ENCODE measurements at regions not wholly inside any gene's neighbourhood (a gene's known extent, or its start where the extent isn't known, plus 50 kb on each side); places are given as distances from the start of the nearest gene placed in this dataset.

GRCh38 chr3:4138150-4138785 lies 164.9 kb upstream of the SETMAR start:
- TF ChIP-seq CTCF (IDR thresholded peaks at IDR 0.05; ENCODE audit: low read depth, low read length): no peak
- no peak for DNase-seq (ENCODE audit: low read depth, low spot score)
- Histone ChIP-seq H3K4me3 (ENCODE audit: low read depth, low read length) (no peak overlapping the region), H3K27me3 (ENCODE audit: control insufficient read depth, insufficient read depth, low read length) (no peaks in the 10 kb centered on the region), H3K9me3 (ENCODE audit: control insufficient read depth, insufficient read depth, low read length) (no peaks in the 10 kb centered on the region; the same call in 1 of the 2 replicates), H3K27ac (ENCODE audit: low read depth, low read length) (no peak overlapping the region)
- ChIA-PET POLR2A (no interaction called here), CTCF (no interaction called here)

- H3K27me3 ChIP-seq (ENCODE audit: control insufficient read depth, insufficient read depth, low read length): no peaks in the 10 kb centered on the region
- H3K27ac ChIP-seq (ENCODE audit: low read depth, low read length): no peak overlapping the region
- no peak overlapping the region for H3K4me3 ChIP-seq (ENCODE audit: low read depth, low read length)
- ChIA-PET CTCF (no interaction called here), POLR2A (no interaction called here)
- no peak for TF ChIP-seq CTCF (IDR thresholded peaks at IDR 0.05; ENCODE audit: low read depth, low read length)
- peaks cover 2% of the 10 kb centered on the region; the same call in 1 of the 2 replicates for H3K9me3 ChIP-seq (ENCODE audit: control insufficient read depth, insufficient read depth, low read length)
- DNase-seq (ENCODE audit: low read depth, low spot score): no peak
These were observed 164.3 kb upstream of the SETMAR start for GRCh38 chr3:4138786-4139431.

GRCh38 chr3:4139462-4140140 lies 163.6 kb upstream of the SETMAR start:
- DNase-seq (ENCODE audit: low read depth, low spot score): no peak
- Histone ChIP-seq H3K27ac (ENCODE audit: low read depth, low read length) (no peak overlapping the region), H3K27me3 (ENCODE audit: control insufficient read depth, insufficient read depth, low read length) (no peaks in the 10 kb centered on the region), H3K4me3 (ENCODE audit: low read depth, low read length) (no peak overlapping the region), H3K9me3 (ENCODE audit: control insufficient read depth, insufficient read depth, low read length) (peaks cover 4% of the 10 kb centered on the region; the same call in 1 of the 2 replicates)
- ChIA-PET CTCF (no interaction called here), POLR2A (no interaction called here)
- TF ChIP-seq CTCF (IDR thresholded peaks at IDR 0.05; ENCODE audit: low read depth, low read length): no peak

- H3K27ac ChIP-seq (ENCODE audit: low read depth, low read length): no peak overlapping the region
- H3K9me3 ChIP-seq (ENCODE audit: control insufficient read depth, insufficient read depth, low read length): peaks cover 12% of the 10 kb centered on the region
- DNase-seq (ENCODE audit: low read depth, low spot score): no peak
- no peak for TF ChIP-seq CTCF (IDR thresholded peaks at IDR 0.05; ENCODE audit: low read depth, low read length)
- ChIA-PET POLR2A (no interaction called here), CTCF (no interaction called here)
- no peak overlapping the region for H3K4me3 ChIP-seq (ENCODE audit: low read depth, low read length)
- H3K27me3 ChIP-seq (ENCODE audit: control insufficient read depth, insufficient read depth, low read length): no peaks in the 10 kb centered on the region
These were observed 162.2 kb upstream of the SETMAR start for GRCh38 chr3:4140921-4141320.

GRCh38 chr3:4147556-4148118 lies 155.5 kb upstream of the SETMAR start:
- CTCF ChIA-PET: no interaction called here
- no peak overlapping the region for H3K4me3 ChIP-seq (ENCODE audit: low read depth, low read length)
- TF ChIP-seq CTCF (IDR thresholded peaks at IDR 0.05; ENCODE audit: low read depth, low read length): no peak
- H3K27ac ChIP-seq (ENCODE audit: low read depth, low read length): no peak overlapping the region
- H3K9me3 ChIP-seq (ENCODE audit: control insufficient read depth, insufficient read depth, low read length): peaks cover 26% of the 10 kb centered on the region
- POLR2A ChIA-PET: no interaction called here
- no peak for DNase-seq (ENCODE audit: low read depth, low spot score)
- H3K27me3 ChIP-seq (ENCODE audit: control insufficient read depth, insufficient read depth, low read length): no peaks in the 10 kb centered on the region

All from AG04450 (cell line).